Stimulated activated CD8-positive, alpha-beta memory T cell treated with anti-CD3 and anti-CD28 coated beads, Interleukin-15, amount 100 ng/mL, for 48 hours (primary cell): ENCODE measurements at regions not wholly inside any gene's neighbourhood (a gene's known extent, or its start where the extent isn't known, plus 50 kb on each side); places are given as distances from the start of the nearest gene placed in this dataset.
A peak's percentile ranks its signal among the peaks of the same experiment; 100 is the strongest.

Source experiments
- DNase-seq, 2 donors: peaks; one replicate each; pipeline ENCODE4 v3.0.0-alpha.2; 2020; ENCODE audit warnings: low read depth in 2 of 2

DNA sequence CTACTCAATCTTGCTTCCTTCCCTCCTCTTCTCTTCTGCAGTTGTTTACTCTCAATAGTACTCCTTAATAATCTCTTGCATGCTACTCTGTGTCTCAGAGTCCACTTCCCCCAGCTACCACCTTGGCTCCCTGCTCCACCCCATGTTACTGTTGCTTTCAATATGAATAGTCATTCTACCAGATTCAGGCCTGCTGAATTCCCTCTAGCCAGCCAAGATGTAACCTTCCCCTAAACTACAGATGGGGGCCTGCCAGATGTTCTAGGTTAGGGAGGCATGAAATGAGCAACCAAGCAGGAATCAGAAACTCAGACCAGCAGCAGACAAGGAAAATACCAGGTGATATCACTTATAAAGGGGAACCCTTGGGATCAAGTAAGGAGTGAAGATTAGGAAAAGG is 392.1 kb upstream of the DDHD1 start:
- DNase-seq: no peak

GRCh38 chr14:53542732-53543131 is 389.6 kb upstream of the DDHD1 start:
- no peak for DNase-seq

DNA sequence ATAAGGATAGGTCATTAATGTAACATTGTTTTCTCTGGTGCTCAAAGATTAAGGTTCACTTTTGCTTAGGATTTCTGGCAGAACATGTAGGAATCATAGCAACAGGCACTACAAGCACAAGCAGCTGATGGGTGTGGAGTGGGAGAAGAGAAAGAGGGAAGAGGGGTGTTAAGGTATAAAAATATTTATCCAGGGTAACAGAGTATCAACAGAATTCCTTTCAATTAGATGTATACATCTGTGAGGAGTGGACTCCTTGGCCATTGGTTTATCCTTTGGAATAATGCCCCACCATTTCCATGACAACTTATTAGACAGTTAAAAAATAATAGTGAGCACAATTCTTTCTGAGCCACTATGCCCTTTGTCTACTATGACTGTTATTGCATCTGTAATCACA is 388.3 kb upstream of the DDHD1 start:
- no peak for DNase-seq

GRCh38 chr14:53539489-53540126 is 386.5 kb upstream of the DDHD1 start:
- DNase-seq: peak; percentile 4 to 10

DNA sequence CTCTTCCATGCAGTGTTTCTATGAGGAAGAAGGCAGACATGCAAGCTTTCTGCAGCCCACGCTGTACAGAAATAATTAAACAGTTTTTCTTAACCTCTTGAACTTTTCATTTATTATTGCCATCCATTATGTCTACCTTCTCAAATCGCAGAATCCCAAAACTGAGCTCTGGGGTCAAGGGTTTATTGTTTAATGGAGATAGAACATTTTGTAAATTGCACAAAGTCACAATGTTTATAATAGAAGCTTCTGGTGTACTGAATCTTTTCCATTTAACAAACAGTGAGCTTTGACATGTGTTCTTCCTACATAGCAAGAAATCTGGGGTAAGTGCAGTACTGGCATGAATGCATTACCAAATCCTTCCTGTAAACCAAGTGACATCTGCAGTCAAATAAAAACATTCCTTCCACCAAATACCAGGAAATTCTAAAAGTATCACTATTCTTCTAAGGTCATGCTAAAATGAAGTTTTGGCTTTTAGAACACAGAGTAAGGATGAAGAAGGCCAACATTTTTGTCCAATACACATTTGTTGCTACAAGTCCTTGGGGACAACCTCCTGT is 385.3 kb upstream of the DDHD1 start:
- no peak for DNase-seq

- no peak for DNase-seq
These were observed 384.5 kb upstream of the DDHD1 start for GRCh38 chr14:53537422-53538315.

DNA sequence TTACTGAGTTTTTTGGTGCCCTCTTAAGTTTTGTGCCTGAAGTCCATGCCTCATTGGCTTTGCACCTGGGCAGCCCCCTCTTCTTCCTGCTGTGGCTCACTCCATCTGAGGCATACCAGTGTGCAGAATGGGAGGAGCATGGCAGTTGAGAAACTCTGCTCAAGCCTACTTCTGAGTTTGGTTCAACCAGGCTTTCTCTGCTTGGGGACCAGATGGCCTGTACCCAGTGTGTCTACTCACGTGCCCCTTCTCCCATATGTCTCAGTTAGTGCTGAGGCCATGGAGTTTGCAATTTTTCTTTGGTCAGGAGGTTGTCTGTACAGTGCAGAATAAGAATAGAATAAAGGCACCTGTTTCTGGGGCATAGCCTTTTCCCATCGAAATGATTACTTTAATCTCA is 383.3 kb upstream of the DDHD1 start:
- DNase-seq: no peak

DNA sequence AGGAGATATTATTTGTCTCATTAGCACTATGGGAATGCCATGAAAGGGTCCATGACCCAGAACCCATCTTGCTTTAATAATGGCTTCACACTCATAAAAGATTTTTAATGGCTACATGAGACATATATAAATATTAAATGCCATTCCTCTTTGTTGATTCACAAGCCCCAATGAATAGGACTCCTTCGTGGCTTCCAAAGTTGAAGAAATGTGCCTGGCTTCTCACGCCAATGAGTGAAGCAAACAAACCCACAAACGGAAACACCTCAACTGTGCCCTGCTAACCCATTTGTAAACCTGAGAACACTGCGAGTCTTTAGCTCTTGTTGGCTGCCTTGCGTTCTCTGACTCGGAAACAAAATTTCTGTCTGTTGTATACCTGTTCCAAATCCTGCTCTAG is 381.7 kb upstream of the DDHD1 start:
- DNase-seq: no peak

DNA sequence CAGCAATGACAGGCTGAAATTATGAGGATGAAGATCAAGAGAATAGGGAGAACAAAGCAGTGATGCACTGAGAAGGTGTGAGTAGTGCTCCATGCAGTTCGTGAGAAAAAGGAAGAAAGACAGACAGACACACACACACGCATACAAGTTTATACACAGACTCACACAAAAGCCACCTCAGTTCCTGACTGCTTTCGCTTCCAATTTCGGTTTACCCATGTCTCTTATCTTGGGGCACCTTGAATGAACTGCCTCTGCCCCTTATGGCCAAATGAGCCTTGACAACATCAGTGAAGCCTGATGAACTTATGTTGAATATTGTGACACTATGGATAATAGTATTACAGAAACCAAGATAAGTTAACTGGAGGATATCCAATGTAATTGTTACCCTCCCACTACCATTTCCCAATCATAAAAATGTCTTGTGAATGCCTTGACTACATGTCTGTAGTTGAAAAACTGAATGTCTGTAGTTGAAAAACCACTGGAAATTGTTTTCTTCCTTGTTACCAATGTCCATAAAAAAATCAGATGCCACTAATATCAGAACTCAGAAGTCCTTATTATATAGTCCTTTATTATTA is 380.4 kb upstream of the DDHD1 start:
- DNase-seq: no peak

DNA sequence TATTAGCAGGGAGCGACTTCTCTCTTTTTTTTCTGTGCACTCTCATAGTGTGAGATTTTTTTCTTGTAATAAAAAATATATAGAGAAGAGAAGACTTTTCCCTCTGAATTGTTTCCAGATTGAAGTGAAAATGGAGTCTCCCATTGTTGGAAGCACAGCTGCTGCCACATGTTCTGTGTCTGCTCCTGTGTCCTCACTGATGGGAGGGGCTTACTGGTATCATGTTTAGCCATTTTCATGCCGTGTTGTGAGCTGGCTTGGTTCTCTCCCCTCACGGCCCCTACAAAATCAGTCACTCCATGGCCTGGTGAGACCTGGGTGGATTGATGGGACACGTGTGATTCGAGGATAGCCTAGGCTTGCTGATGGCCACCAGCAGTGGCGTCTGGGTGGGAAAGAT is 379.7 kb upstream of the DDHD1 start:
- DNase-seq: no peak

DNA sequence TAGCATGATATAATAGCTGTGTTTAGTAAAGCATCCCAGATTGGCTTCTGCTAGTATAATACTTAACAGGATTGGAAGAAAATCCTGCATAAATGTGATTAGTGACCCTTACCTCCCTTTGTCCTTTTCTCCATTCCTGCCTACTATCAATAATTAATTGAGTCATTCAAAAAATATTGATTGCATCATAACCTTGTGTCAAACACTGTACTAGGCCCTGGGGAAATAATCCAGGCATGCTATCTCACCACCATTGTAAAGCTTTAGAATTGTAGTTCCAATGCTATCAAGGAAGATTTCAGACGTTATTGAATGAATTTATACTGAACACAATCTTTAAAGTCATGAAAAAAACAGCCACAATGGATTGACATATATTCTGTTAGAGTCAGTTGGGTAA is 378.6 kb upstream of the DDHD1 start:
- no peak for DNase-seq

- DNase-seq: no peak
These were observed 378.0 kb upstream of the DDHD1 start for GRCh38 chr14:53531156-53531555.

DNA sequence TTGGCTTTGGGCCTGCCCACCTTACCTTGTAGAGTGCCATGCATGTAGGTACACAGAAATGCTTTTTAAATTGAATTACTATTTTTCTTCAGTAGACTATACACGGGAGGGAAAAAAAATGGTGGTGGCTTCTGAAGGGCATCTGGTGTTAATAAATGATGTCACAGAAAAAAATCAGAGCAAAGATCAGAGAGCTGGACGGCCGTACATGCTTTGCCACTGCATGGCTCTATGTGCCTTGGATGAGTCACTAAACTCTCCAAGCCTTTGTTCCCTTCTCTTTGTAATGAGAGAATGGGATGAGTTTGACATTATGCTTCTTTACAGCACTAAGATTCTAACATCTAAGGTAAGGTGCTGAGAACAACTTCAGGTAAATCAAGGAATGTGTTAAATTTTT is 376.4 kb upstream of the DDHD1 start:
- no peak for DNase-seq

DNA sequence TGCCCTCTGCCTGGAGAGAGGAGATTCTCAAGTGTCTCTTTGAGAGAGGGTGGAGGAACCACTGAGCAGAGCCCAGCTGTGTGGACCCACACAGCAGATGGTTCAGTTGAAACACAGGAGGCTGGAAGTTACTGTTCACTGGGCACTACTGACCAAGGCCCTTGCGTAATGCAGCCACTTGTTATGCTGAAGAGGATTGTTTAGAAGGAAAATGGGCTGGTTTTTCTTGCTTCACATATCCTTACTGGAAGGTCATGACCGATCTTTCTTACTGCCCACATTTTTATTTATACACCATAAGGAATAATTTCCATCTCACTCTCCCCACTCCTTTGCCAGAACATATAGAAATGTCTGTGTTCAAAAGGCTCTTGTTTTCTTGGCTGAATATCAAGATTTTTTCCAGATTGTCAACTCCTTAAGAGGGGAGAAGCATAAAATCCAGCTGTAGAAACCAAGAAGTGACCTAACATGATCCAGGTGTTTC is 375.1 kb upstream of the DDHD1 start:
- no peak for DNase-seq

- no peak for DNase-seq
These were observed 373.1 kb upstream of the DDHD1 start for GRCh38 chr14:53526200-53526599.

- DNase-seq: no peak
These were observed 372.5 kb upstream of the DDHD1 start for GRCh38 chr14:53525608-53526007.

DNA sequence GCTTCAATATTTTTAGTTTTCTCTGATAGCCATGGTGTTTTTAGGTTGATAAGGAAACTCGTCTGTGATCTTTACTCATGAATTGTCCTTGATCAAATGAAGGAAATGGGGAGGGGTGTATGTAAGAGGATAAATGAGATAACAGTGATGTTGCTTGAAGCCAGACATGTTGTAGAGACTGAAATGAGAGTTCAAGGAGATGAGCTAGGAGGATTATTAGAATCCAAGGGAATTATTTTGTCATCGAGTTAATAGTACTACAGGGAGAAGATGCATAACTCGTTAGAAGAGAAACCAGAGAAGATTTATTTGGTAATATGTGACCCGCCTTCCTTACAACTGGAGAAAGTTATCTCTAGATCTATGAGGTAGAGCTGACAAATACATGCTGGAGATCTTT is 371.3 kb upstream of the DDHD1 start:
- DNase-seq: no peak

DNA sequence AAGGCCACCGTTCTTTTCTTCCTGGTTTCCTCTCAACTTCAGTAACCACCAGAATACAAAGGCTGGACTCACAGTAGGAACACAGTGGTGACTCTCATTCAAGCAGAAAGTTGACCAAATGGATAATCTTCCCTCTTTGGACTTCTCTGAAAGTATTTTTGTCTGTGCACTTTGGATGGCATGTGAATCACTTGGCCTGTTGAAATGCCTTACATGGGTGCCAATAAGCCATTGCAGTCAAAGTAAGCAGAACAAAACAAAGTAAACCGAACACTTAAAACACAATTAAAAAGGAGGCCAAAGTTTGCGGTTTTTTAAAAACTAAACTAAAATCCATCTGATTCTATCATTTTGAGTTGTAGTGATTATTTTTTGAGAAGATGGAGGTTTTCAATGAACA is 370.1 kb upstream of the DDHD1 start:
- no peak for DNase-seq

DNA sequence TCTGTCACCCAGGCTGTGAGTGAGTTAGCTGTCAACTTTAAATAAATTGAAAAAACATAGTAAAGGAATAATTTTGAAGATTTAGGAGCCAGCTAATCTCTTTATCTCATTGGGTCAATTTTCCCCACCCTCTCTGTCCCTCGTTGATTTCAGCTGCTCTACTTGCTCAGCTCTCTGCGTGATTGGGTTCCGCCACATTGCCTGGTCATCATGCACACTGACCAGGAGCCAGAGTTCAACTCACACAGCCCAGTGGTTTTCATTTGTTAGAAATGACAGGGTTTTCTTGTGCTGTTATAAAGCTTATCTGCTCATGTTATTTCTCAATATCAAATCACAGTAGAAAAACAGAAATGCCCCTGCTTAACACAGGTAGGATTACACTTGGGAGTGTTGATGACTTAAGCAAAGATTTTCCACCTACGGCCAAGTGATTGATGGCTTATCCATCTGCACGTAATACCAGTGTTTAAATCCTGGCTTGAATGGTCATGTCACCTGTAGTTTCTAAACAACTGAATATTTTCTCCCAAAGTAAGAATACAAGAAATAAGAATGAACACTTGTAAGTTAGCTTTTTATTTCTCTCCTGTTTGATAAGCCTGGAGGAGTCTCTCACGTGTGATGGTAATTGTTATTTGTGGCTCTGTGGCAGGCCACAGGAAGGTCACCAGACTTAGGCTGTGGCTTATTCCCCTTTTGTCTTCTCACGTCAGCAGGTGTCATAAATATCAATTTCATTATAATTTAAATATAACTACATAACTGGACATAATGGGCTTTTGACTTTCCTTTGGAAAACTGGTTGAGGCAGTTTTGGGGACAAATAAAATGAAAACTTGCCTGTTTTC is 367.2 kb upstream of the DDHD1 start:
- DNase-seq: no peak

DNA sequence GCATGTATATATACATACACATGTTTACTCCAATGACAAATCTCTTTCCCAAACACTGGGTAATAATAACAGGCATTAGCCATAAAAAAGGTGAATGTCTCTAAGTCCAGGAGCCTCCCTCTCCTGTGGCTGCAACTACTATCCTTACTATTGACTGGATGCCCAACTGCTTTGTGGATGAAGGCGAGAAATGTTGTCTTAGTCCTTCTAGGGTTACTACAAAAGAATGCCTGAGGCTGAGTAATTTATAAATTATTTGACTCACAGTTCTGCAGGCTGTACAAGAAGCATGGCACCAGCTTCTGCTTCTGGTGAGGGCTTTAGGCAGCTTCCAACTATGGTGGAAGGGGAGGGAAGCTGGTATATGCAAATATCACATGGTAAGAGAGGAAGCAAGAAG is 366.0 kb upstream of the DDHD1 start:
- no peak for DNase-seq

GRCh38 chr14:53517270-53517960 is 364.3 kb upstream of the DDHD1 start:
- no peak for DNase-seq
